Smooth muscle cell (in vitro differentiated cells): ENCODE measurements at regions not wholly inside any gene's neighbourhood (a gene's known extent, or its start where the extent isn't known, plus 50 kb on each side); places are given as distances from the start of the nearest gene placed in this dataset.

Experiments
- DNase-seq: peaks from one replicate; lab custom pipeline; 2025; ENCODE audit not compliant: unreplicated experiment; lab: John Stamatoyannopoulos, UW
- H2AFZ ChIP-seq: fragments of 200-600 bp; sonication (generic); 2 replicates; pipeline ENCODE4 v1.6.0; 2016; ENCODE audit warnings: antibody characterized with exemption, low read depth, mild to moderate bottlenecking
- H3F3A ChIP-seq: fragments of 200-600 bp; sonication (generic); 2 replicates; pipeline ENCODE4 v1.6.0; 2017; ENCODE audit warnings: antibody characterized with exemption, low read depth
- H3K27ac ChIP-seq: fragments of 200-600 bp; sonication (generic); 2 replicates; pipeline ENCODE4 v1.5.1; 2016; ENCODE audit warnings: low read depth, mild to moderate bottlenecking
- H3K27me3 ChIP-seq: fragments of 200-600 bp; sonication (generic); 2 replicates; pipeline ENCODE4 v1.6.1; 2016; ENCODE audit warnings: low read depth, mild to moderate bottlenecking
- H3K36me3 ChIP-seq: fragments of 200-600 bp; sonication (generic); 2 replicates; pipeline ENCODE4 v1.5.1; 2016; ENCODE audit warnings: low read depth
- H3K4me1 ChIP-seq: fragments of 200-600 bp; sonication (generic); 2 replicates; pipeline ENCODE4 v1.5.1; 2016; ENCODE audit warnings: low read depth
- H3K4me2 ChIP-seq: fragments of 200-600 bp; sonication (generic); 2 replicates; pipeline ENCODE4 v1.6.0; 2016; ENCODE audit warnings: mild to moderate bottlenecking
- H3K4me3 ChIP-seq: fragments of 200-600 bp; sonication (generic); 2 replicates; pipeline ENCODE4 v1.5.1; 2016; ENCODE audit warnings: mild to moderate bottlenecking
- H3K79me2 ChIP-seq: fragments of 200-600 bp; sonication (generic); 2 replicates; pipeline ENCODE4 v1.6.0; 2016; ENCODE audit warnings: low read depth, mild to moderate bottlenecking
- H3K9ac ChIP-seq: fragments of 200-600 bp; sonication (generic); 2 replicates; pipeline ENCODE4 v1.6.0; 2016; ENCODE audit warnings: low read depth
- H3K9me3 ChIP-seq: fragments of 200-600 bp; sonication (generic); replicated peaks from 2 replicates; pipeline ENCODE4 v1.5.1; 2016; ENCODE audit warnings: low read depth
- H4K20me1 ChIP-seq: fragments of 200-600 bp; sonication (generic); 2 replicates; pipeline ENCODE4 v1.6.0; 2016; ENCODE audit warnings: low read depth
- WGBS: methylation state at CpG from one replicate; pipeline ENCODE4 v1.1.7; 2016; ENCODE audit warnings: low lambda C conversion rate; 5-methylcytosine and 5-hydroxymethylcytosine counted together
- TF ChIP-seq, protein P1 (sequence below): fragments of 200-600 bp; sonication (generic); IDR thresholded peaks from 2 replicates; pipeline ENCODE4 v1.5.1; 2017; ENCODE audit warnings: borderline replicate concordance, mild to moderate bottlenecking, antibody characterized with exemption; ENCODE audit not compliant: insufficient read depth, poor library complexity, severe bottlenecking

DNA sequence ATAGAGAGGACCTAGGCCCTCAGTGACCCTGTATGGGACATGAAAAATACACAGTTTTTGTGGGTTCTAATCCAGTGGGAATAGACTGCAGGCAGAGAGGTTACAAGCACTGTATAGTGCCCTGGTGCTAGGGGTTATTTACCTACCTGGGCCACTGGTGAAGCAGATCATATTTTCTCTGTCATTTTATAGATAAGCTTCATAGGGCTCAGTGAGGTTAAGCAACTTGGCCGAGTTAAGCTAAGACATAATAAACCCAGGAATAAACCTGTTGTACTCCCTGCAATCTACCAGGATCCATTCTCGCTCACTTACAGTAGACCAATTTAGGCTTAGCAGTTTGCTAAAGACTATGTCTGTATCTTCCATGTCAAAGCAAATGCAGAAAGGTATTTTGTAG lies 340.6 kb upstream of the KHDRBS2 start:
- H3K79me2 ChIP-seq: no peaks in the 10 kb centered on the region
- H3K4me2 ChIP-seq: no peak overlapping the region
- TF ChIP-seq, protein P1, sequence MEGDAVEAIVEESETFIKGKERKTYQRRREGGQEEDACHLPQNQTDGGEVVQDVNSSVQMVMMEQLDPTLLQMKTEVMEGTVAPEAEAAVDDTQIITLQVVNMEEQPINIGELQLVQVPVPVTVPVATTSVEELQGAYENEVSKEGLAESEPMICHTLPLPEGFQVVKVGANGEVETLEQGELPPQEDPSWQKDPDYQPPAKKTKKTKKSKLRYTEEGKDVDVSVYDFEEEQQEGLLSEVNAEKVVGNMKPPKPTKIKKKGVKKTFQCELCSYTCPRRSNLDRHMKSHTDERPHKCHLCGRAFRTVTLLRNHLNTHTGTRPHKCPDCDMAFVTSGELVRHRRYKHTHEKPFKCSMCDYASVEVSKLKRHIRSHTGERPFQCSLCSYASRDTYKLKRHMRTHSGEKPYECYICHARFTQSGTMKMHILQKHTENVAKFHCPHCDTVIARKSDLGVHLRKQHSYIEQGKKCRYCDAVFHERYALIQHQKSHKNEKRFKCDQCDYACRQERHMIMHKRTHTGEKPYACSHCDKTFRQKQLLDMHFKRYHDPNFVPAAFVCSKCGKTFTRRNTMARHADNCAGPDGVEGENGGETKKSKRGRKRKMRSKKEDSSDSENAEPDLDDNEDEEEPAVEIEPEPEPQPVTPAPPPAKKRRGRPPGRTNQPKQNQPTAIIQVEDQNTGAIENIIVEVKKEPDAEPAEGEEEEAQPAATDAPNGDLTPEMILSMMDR: no peak
- no peaks in the 10 kb centered on the region for H3K9me3 ChIP-seq
- 83% methylated on average over 2 of the region's 2 CpGs for WGBS
- no peaks in the 10 kb centered on the region for H3K36me3 ChIP-seq
- H4K20me1 ChIP-seq: no peaks in the 10 kb centered on the region
- DNase-seq: no peak
- H3K4me3 ChIP-seq: no peak overlapping the region
- no peaks in the 10 kb centered on the region for H3F3A ChIP-seq
- no peak overlapping the region for H3K9ac ChIP-seq
- H3K27me3 ChIP-seq: no peaks in the 10 kb centered on the region
- H3K27ac ChIP-seq: no peak overlapping the region
- no peak overlapping the region for H2AFZ ChIP-seq
- H3K4me1 ChIP-seq: no peaks in the 10 kb centered on the region

DNA sequence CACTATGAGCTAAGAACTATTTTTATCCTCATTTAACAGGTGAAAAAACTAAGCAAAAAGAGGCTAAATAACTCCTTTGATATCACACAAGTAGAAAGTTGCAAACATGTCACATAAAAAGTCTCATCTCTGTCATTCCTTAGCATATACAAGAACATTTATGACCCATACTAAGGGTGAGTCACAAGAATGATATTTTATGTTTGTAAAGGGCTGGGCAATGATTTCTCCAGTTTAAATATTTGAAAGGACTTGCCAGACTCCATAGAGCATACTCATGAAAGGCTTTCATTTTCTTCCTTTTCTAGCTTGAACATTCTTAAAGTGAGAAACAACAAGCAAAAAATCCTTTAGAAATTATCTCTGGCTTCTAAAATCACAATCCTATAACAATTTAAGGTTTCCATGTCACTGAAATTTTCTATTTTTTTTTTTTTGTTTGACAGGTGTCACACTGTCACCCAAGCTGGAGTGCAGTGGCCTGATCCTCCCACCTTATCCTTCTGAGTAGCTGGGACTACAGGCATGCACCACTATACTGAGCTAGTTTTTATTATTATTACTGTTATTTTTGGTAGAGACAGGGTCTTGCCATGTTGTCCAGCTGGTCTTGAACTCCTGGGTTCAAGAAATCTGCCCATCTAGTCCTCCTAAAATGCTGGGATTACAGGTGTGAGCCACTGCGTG lies 338.0 kb upstream of the KHDRBS2 start:
- Histone ChIP-seq H3K27me3 (no peaks in the 10 kb centered on the region), H3K79me2 (no peaks in the 10 kb centered on the region), H4K20me1 (no peaks in the 10 kb centered on the region), H3K4me1 (no peaks in the 10 kb centered on the region), H3K36me3 (no peaks in the 10 kb centered on the region), H3K4me3 (no peak overlapping the region), H3K4me2 (no peak overlapping the region), H3F3A (no peaks in the 10 kb centered on the region), H2AFZ (no peak overlapping the region), H3K9me3 (no peaks in the 10 kb centered on the region), H3K9ac (no peak overlapping the region), H3K27ac (no peak overlapping the region)
- TF ChIP-seq, protein P1: no peak
- DNase-seq: no peak
- WGBS: 77% methylated on average over 1 of the region's 1 CpG

DNA sequence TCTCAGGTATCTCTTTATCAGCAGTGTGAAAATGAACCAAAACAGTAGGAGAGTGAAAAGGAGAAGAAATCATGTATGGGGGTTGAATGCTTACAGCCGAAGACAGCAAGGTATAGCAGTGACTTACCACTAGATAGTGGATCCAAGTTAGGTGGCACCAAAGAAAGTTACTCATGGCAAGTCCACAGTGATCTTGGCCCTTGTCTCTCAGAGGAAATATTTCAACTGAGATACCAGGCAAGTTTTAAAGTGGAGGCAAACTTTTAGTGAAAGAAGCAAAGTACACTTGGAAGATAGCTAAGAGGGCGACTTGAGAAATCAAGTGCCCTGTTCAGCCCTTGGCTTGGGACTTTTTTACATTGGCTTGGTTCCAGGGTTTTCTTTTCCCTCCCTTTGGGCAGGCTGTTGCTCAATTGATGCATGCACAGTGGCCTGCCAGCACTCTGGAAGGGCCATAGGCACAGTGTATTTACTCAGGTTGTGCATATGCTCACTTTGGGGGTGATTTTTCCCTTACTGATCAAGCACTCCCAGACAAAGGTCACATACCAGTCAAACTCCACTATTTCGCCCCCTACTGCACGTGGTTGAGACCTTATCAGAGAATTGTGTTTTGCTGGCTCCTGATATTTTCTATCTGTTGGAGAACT lies 329.5 kb upstream of the KHDRBS2 start:
- H3K4me2 ChIP-seq: no peak overlapping the region

More for the DNA sequence above, 329.5 kb upstream of the KHDRBS2 start:
- DNase-seq: no peak
- no peak overlapping the region for H3K27ac ChIP-seq
- H3F3A ChIP-seq: no peaks in the 10 kb centered on the region
- no peaks in the 10 kb centered on the region for H3K4me1 ChIP-seq
- no peaks in the 10 kb centered on the region for H4K20me1 ChIP-seq
- H2AFZ ChIP-seq: no peak overlapping the region
- TF ChIP-seq, protein P1: no peak
- no peaks in the 10 kb centered on the region for H3K36me3 ChIP-seq
- no peaks in the 10 kb centered on the region for H3K79me2 ChIP-seq
- no peak overlapping the region for H3K9ac ChIP-seq
- no peak overlapping the region for H3K4me3 ChIP-seq
- 87% methylated on average over 4 of the region's 4 CpGs for WGBS
- no peaks in the 10 kb centered on the region for H3K27me3 ChIP-seq
- H3K9me3 ChIP-seq: no peaks in the 10 kb centered on the region
